PFSK-1 (cell line): ENCODE measurements at regions not wholly inside any gene's neighbourhood (a gene's known extent, or its start where the extent isn't known, plus 50 kb on each side); places are given as distances from the start of the nearest gene placed in this dataset.

Experiments
- FOXP2 ChIP-seq: optimal IDR thresholded peaks from 2 replicates; pipeline ENCODE3; 2011; ENCODE audit warnings: borderline replicate concordance, control low read depth, inconsistent platforms; ENCODE audit not compliant: insufficient read depth; ENCODE audit errors: extremely low read length, extremely low read depth
- POLR2AphosphoS5 ChIP-seq: IDR thresholded peaks from 2 replicates; pipeline ENCODE4 v1.6.1; 2012; ENCODE audit warnings: low read depth, mild to moderate bottlenecking, control low read depth, low read length, moderate library complexity
- REST ChIP-seq, 2 experiments: IDR thresholded peaks; 2 replicates each; pipeline versions ENCODE4 v1.6.1 to v1.8.0; 2011 to 2012; ENCODE audit warnings: low read depth in 2 of 2, low read length in 2 of 2, control low read depth in 1 of 2, inconsistent platforms in 1 of 2, mild to moderate bottlenecking in 1 of 2, moderate library complexity in 1 of 2; ENCODE audit not compliant: insufficient read depth in 1 of 2
- SIN3A ChIP-seq: IDR thresholded peaks from 2 replicates; pipeline ENCODE4 v1.6.1; 2012; ENCODE audit warnings: mild to moderate bottlenecking, low read length, moderate library complexity, borderline replicate concordance; ENCODE audit not compliant: insufficient read depth
- TAF1 ChIP-seq: IDR thresholded peaks from 2 replicates; pipeline ENCODE4 v1.6.1; 2012; ENCODE audit warnings: low read length, control low read depth, borderline replicate concordance; ENCODE audit not compliant: insufficient read depth

- TF ChIP-seq TAF1 (no peak), SIN3A (no peak), POLR2AphosphoS5 (no peak)
These were observed 92.8 kb upstream of the TAF1B start for GRCh38 chr2:9750224-9751215.

- TF ChIP-seq POLR2AphosphoS5 (no peak), SIN3A (no peak), TAF1 (no peak), FOXP2 (no peak)
These were observed 91.4 kb upstream of the TAF1B start for GRCh38 chr2:9751831-9752230.

- TF ChIP-seq POLR2AphosphoS5, result no peak
- TF ChIP-seq TAF1, result no peak
- TF ChIP-seq SIN3A, result no peak
- TF ChIP-seq REST (IDR thresholded peaks at IDR 0.05; ENCODE audit: insufficient read depth in 1 of 2, low read depth in 2 of 2, low read length in 2 of 2), result no peak
- no peak for TF ChIP-seq FOXP2
These were observed 90.6 kb upstream of the TAF1B start for GRCh38 chr2:9752441-9753275.

GRCh38 chr2:9753276-9753600 is 90.0 kb upstream of the TAF1B start:
- TF ChIP-seq FOXP2, result peak; percentile 69
- TF ChIP-seq SIN3A, result no peak
- TF ChIP-seq POLR2AphosphoS5, result peak; percentile 45; the same call in 1 of the 2 replicates
- TF ChIP-seq REST (IDR thresholded peaks at IDR 0.05; ENCODE audit: insufficient read depth in 1 of 2, low read depth in 2 of 2, low read length in 2 of 2), result peak in 1 of 2 experiments; percentile 22; a peak in 1 of 4 replicates
- peak; percentile 48; the same call in 1 of the 2 replicates for TF ChIP-seq TAF1

GRCh38 chr2:9753665-9754531 is 89.4 kb upstream of the TAF1B start:
- TF ChIP-seq TAF1, result no peak
- no peak for TF ChIP-seq REST (IDR thresholded peaks at IDR 0.05; ENCODE audit: insufficient read depth in 1 of 2, low read depth in 2 of 2, low read length in 2 of 2)
- no peak for TF ChIP-seq POLR2AphosphoS5
- no peak for TF ChIP-seq FOXP2
- TF ChIP-seq SIN3A, result no peak
